HepG2 (cell line): ENCODE measurements at regions not wholly inside any gene's neighbourhood (a gene's known extent, or its start where the extent isn't known, plus 50 kb on each side); places are given as distances from the start of the nearest gene placed in this dataset.

Experiments used
- ATAC-seq: fragments of 200-7000 bp; cut with Tn5 transposase; 3 replicates; pipeline ENCODE4 v1.9.1; 2020; ENCODE audit warnings: mild to moderate bottlenecking, moderate library complexity
- BruUV-seq: library from RNA; stranded (reverse); fragments of 400-500 nt; replicated peaks from 2 replicates; lab custom pipeline; 2021; lab: Mats Ljungman, UMichigan
- CTCF ChIA-PET: fragments of 300-600 bp; formaldehyde crosslinking; extraction: SDS; loops from one replicate; lab custom pipeline; 2021; ENCODE audit warnings: low total read pairs, inconsistent platforms, low intra/inter-chr PET ratio; lab: Yijun Ruan, JAX
- POLR2A ChIA-PET: fragments of 350-600 bp; sonication (Branson Sonifier 250); formaldehyde crosslinking; loops from one replicate; lab custom pipeline; 2020; ENCODE audit warnings: antibody characterized with exemption, inconsistent platforms; lab: Yijun Ruan, JAX
- DNase-seq: peaks from one replicate; pipeline ENCODE4 v3.0.0-alpha.2; 2015; ENCODE audit warnings: low spot score
- FAIRE-seq: peaks from 3 replicates; lab custom pipeline; 2011; peaks lifted over from hg19 to GRCh38; lab: Jason Lieb, UNC
- H2AFZ ChIP-seq: one replicate; pipeline ENCODE4 v1.6.1; 2011; ENCODE audit warnings: low read length, inconsistent platforms
- H3K27ac ChIP-seq: fragments of 300-600 bp; 3 replicates; pipeline ENCODE4 v1.8.0; 2011; ENCODE audit warnings: mixed run types, mild to moderate bottlenecking, mixed read lengths, low read length, inconsistent platforms; ENCODE audit not compliant: insufficient read depth; ENCODE audit errors: extremely low read length
- H3K27me3 ChIP-seq, 2 experiments: fragments of 200-600 bp in 1 of 2; 2 replicates in 1 of 2; 3 replicates in 1 of 2; pipeline versions ENCODE4 v1.6.0 to v1.8.0; 2011; ENCODE audit warnings: low read length in 2 of 2, mild to moderate bottlenecking in 2 of 2, moderate library complexity in 2 of 2, inconsistent platforms in 1 of 2; ENCODE audit not compliant: insufficient read depth in 2 of 2, control insufficient read depth in 1 of 2
- H3K36me3 ChIP-seq, 2 experiments: fragments of 200-600 bp in 1 of 2; replicated peaks in 1 of 2; 2 replicates in 1 of 2; 3 replicates in 1 of 2; pipeline versions ENCODE4 v1.5.1 to v1.8.0; 2011; ENCODE audit warnings: low read length in 2 of 2, inconsistent platforms in 1 of 2; ENCODE audit not compliant: insufficient read depth in 2 of 2, control insufficient read depth in 1 of 2
- H3K4me1 ChIP-seq: 2 replicates; pipeline ENCODE4 v1.5.1; 2012; ENCODE audit warnings: low read length, inconsistent platforms; ENCODE audit not compliant: insufficient read depth
- H3K4me2 ChIP-seq: 2 replicates; pipeline ENCODE4 v1.6.0; 2011; ENCODE audit warnings: low read depth, low read length, inconsistent platforms
- H3K4me3 ChIP-seq, 3 experiments: fragments of 200-600 bp in 1 of 3; sonication (generic), shearing (Covaris generic) in 1 of 3; replicated peaks in 1 of 3; 2 replicates each; pipeline ENCODE4 v1.5.1; 2011 to 2016; ENCODE audit warnings: low read length in 3 of 3, inconsistent platforms in 2 of 3, low read depth in 2 of 3, mild to moderate bottlenecking in 2 of 3, control low read depth in 1 of 3, mixed read lengths in 1 of 3; ENCODE audit not compliant: insufficient read depth in 1 of 3
- H3K79me2 ChIP-seq: one replicate; pipeline ENCODE4 v1.6.1; 2011; ENCODE audit warnings: low read length, inconsistent platforms; ENCODE audit not compliant: insufficient read depth
- H3K9ac ChIP-seq: 2 replicates; pipeline ENCODE4 v1.6.0; 2011; ENCODE audit warnings: mild to moderate bottlenecking, low read depth, low read length, inconsistent platforms; ENCODE audit not compliant: insufficient read depth
- H3K9me3 ChIP-seq: 2 replicates; pipeline ENCODE4 v1.5.1; 2012; ENCODE audit warnings: mild to moderate bottlenecking, low read length
- H4K20me1 ChIP-seq: 2 replicates; pipeline ENCODE4 v1.6.0; 2011; ENCODE audit warnings: inconsistent platforms, mild to moderate bottlenecking, low read length, moderate library complexity; ENCODE audit not compliant: insufficient read depth
- ATF6 ChIP-seq: sonication (generic); formaldehyde crosslinking; conservative IDR thresholded peaks from 2 replicates; pipeline ENCODE4 v1.4.0; 2020; ENCODE audit warnings: missing genetic modification reagents
- EEA1 ChIP-seq: sonication (generic); formaldehyde crosslinking; IDR thresholded peaks from 2 replicates; pipeline ENCODE4 v1.5.1; 2020; ENCODE audit warnings: mild to moderate bottlenecking, missing genetic modification reagents, borderline replicate concordance
- FOXK2 ChIP-seq: fragments of 450-650 bp; IDR thresholded peaks from 2 replicates; pipeline ENCODE4 v1.6.1; 2016
- GABPB1 ChIP-seq: IDR thresholded peaks from 2 replicates; pipeline ENCODE4 v1.6.1; 2016; ENCODE audit warnings: mild to moderate bottlenecking, missing genetic modification reagents, moderate library complexity, missing compliant biosample characterization
- MTA1 ChIP-seq: sonication (generic); formaldehyde crosslinking; IDR thresholded peaks from 2 replicates; pipeline ENCODE4 v1.4.0; 2020; ENCODE audit warnings: missing genetic modification reagents, mild to moderate bottlenecking, borderline replicate concordance
- NR2F6 ChIP-seq, 2 experiments: IDR thresholded peaks; 2 replicates each; pipeline ENCODE4 v1.6.1; 2016; ENCODE audit warnings: antibody characterized with exemption in 1 of 2, mild to moderate bottlenecking in 1 of 2
- SRSF9 ChIP-seq: fragments of 200-400 bp; formaldehyde crosslinking; IDR thresholded peaks from 2 replicates; pipeline ENCODE4 v1.6.1; 2018; ENCODE audit warnings: borderline replicate concordance, mild to moderate bottlenecking, low read depth, low read length; ENCODE audit not compliant: insufficient read depth, poor library complexity, severe bottlenecking
- STAT5B ChIP-seq: sonication (generic); formaldehyde crosslinking; IDR thresholded peaks from 2 replicates; pipeline ENCODE4 v1.4.0; 2020; ENCODE audit warnings: missing genetic modification reagents
- SUZ12 ChIP-seq: fragments of 150-350 bp; IDR thresholded peaks from 2 replicates; pipeline ENCODE4 v1.6.1; 2014; ENCODE audit warnings: low read depth, low read length
- TARDBP ChIP-seq: sonication (generic); formaldehyde crosslinking; IDR thresholded peaks from 2 replicates; pipeline ENCODE4 v1.8.0; 2022; ENCODE audit warnings: mild to moderate bottlenecking, missing genetic modification reagents
- ZBTB2 ChIP-seq: sonication (generic); formaldehyde crosslinking; IDR thresholded peaks from 2 replicates; pipeline ENCODE4 v1.8.0; 2022; ENCODE audit warnings: low read depth, missing genetic modification reagents
- ZKSCAN5 ChIP-seq: sonication (generic); formaldehyde crosslinking; IDR thresholded peaks from 2 replicates; pipeline ENCODE4 v1.5.1; 2020; ENCODE audit warnings: mild to moderate bottlenecking, missing genetic modification reagents
- ZNF138 ChIP-seq: sonication (generic); formaldehyde crosslinking; IDR thresholded peaks from 2 replicates; pipeline ENCODE4 v1.5.0; 2020; ENCODE audit warnings: mild to moderate bottlenecking, low read depth, missing genetic modification reagents
- ZNF3 ChIP-seq: IDR thresholded peaks from 2 replicates; pipeline ENCODE4 v1.7.0; 2017; ENCODE audit warnings: inconsistent platforms
- WGBS: methylation state at CpG from one replicate; pipeline ENCODE4 v1.1.6; 2017; ENCODE audit warnings: low lambda C conversion rate; 5-methylcytosine and 5-hydroxymethylcytosine counted together
- in situ Hi-C: cut with HindIII; loops from 2 replicates; pipeline ENCODE4 v1.10.0; 2017; ENCODE audit warnings: low pct_unique_long_range_greater_than_20kb; ENCODE audit not compliant: extremely low pct_ligation_motif_present
- intact Hi-C: fragments of 100-400 bp; cut with micrococcal nuclease; formaldehyde crosslinking; loops from one replicate; pipeline ENCODE4 v1.10.0; 2022; ENCODE audit not compliant: unreplicated experiment

- CTCF ChIA-PET: no interaction called here
- Histone ChIP-seq H3K9me3 (peaks cover 33% of the 10 kb centered on the region), H3K9ac (no peak overlapping the region), H4K20me1 (no peaks in the 10 kb centered on the region), H3K4me2 (no peak overlapping the region), H3K27me3 (no peaks in the 10 kb centered on the region), H3K79me2 (no peaks in the 10 kb centered on the region), H3K4me1 (no peaks in the 10 kb centered on the region), H3K27ac (no peak overlapping the region), H3K4me3 (no peak overlapping the region), H2AFZ (no peak overlapping the region), H3K36me3 (no peaks in the 10 kb centered on the region)
- no peak for TF ChIP-seq ZBTB2 (CRISPR knock-in tag)
- no peak for TF ChIP-seq EEA1 (CRISPR knock-in tag)
- no peak for TF ChIP-seq GABPB1 (CRISPR knock-in tag)
- TF ChIP-seq ZKSCAN5 (CRISPR knock-in tag): no peak
- no peak for TF ChIP-seq MTA1 (CRISPR knock-in tag)
- TF ChIP-seq FOXK2: no peak
- TF ChIP-seq TARDBP: no peak
- TF ChIP-seq ZNF3 (CRISPR knock-in tag): no peak
- no peak for TF ChIP-seq ZNF138 (CRISPR knock-in tag)
- TF ChIP-seq SUZ12: no peak
- TF ChIP-seq SRSF9: no peak
- no peak for TF ChIP-seq ATF6 (CRISPR knock-in tag)
- TF ChIP-seq NR2F6 (IDR thresholded peaks at IDR 0.05): no peak
- TF ChIP-seq NR2F6 (CRISPR knock-in tag; IDR thresholded peaks at IDR 0.05): no peak
- no peak for TF ChIP-seq STAT5B (CRISPR knock-in tag)
- DNase-seq (no peak), ATAC-seq (no peak), FAIRE-seq (no peak)
- 7% methylated on average over 2 of the region's 2 CpGs for WGBS
- intact Hi-C loops (no loop called here), in situ Hi-C loops (no loop called here)
- POLR2A ChIA-PET: no interaction called here
- no TSS peak for BruUV-seq
Observed at GRCh38 chr10:108462005-108462404, 1297.5 kb upstream of the SORCS1 start.
